Natural killer cell (primary cell): ENCODE measurements at regions not wholly inside any gene's neighbourhood (a gene's known extent, or its start where the extent isn't known, plus 50 kb on each side); places are given as distances from the start of the nearest gene placed in this dataset.
A peak's percentile ranks its signal among the peaks of the same experiment; 100 is the strongest.

Experiments used
- ATAC-seq, 3 donors: fragments of 150-1000 bp in 2 of 3; fragments of 200-7000 bp in 1 of 3; cut with Tn5 transposase; 1 replicate in 1 of 3; 2 replicates in 2 of 3; pipeline ENCODE4 v1.10.0; 2021; ENCODE audit warnings: mild to moderate bottlenecking in 2 of 3, moderate library complexity in 2 of 3
- DNase-seq, 2 donors: peaks; one replicate each; pipeline versions ENCODE4 v3.0.0 to v3.0.0-alpha.2; 2013 to 2021; ENCODE audit warnings: mixed read lengths in 1 of 2
- H3K27ac ChIP-seq: one replicate; pipeline ENCODE4 v1.5.1; 2013; ENCODE audit warnings: mild to moderate bottlenecking, low read length
- H3K27me3 ChIP-seq: one replicate; pipeline ENCODE4 v1.6.1; 2013; ENCODE audit warnings: low read length; ENCODE audit not compliant: control insufficient read depth, insufficient read depth
- H3K36me3 ChIP-seq: one replicate; pipeline ENCODE4 v1.6.1; 2013; ENCODE audit warnings: low read length; ENCODE audit not compliant: control insufficient read depth, insufficient read depth
- H3K4me1 ChIP-seq: one replicate; pipeline ENCODE4 v1.6.1; 2013; ENCODE audit warnings: low read length; ENCODE audit not compliant: control insufficient read depth, insufficient read depth
- H3K4me3 ChIP-seq: one replicate; pipeline ENCODE4 v1.5.1; 2013; ENCODE audit warnings: low read length
- H3K9me3 ChIP-seq: one replicate; pipeline ENCODE4 v1.6.1; 2013; ENCODE audit warnings: low read length; ENCODE audit not compliant: control insufficient read depth, insufficient read depth
- H3K27ac Mint-ChIP-seq, 2 donors: one replicate each; pipeline ENCODE4 v1.8.0; 2022; ENCODE audit warnings: mild to moderate bottlenecking in 2 of 2, mixed read lengths in 2 of 2, moderate library complexity in 1 of 2
- H3K27me3 Mint-ChIP-seq, 2 donors: one replicate each; pipeline ENCODE4 v1.8.0; 2022; ENCODE audit warnings: low read depth in 2 of 2, mixed read lengths in 2 of 2
- H3K36me3 Mint-ChIP-seq: one replicate; pipeline ENCODE4 v1.8.0; 2022; ENCODE audit warnings: mixed read lengths
- H3K4me1 Mint-ChIP-seq, 2 donors: one replicate each; pipeline ENCODE4 v1.8.0; 2022; ENCODE audit warnings: mixed read lengths in 2 of 2
- H3K4me3 Mint-ChIP-seq: one replicate; pipeline ENCODE4 v1.8.0; 2022; ENCODE audit warnings: mild to moderate bottlenecking, moderate library complexity, mixed read lengths
- H3K9me3 Mint-ChIP-seq, 2 donors: one replicate each; pipeline ENCODE4 v1.8.0; 2022; ENCODE audit warnings: mixed read lengths in 2 of 2
- WGBS: methylation state at CpG from one replicate; pipeline ENCODE4 v1.1.7; 2013; ENCODE audit warnings: missing lambda C conversion rate; ENCODE audit not compliant: insufficient coverage; 5-methylcytosine and 5-hydroxymethylcytosine counted together
- intact Hi-C: fragments of 100-400 bp; cut with micrococcal nuclease; formaldehyde crosslinking; loops from one replicate; pipeline ENCODE4 v1.14.2; 2022
- TF ChIP-seq, protein P1 (sequence below): fragments of 200-600 bp; IDR thresholded peaks from one replicate; pipeline ENCODE4 v1.8.0; 2022; ENCODE audit warnings: antibody characterized with exemption

DNA sequence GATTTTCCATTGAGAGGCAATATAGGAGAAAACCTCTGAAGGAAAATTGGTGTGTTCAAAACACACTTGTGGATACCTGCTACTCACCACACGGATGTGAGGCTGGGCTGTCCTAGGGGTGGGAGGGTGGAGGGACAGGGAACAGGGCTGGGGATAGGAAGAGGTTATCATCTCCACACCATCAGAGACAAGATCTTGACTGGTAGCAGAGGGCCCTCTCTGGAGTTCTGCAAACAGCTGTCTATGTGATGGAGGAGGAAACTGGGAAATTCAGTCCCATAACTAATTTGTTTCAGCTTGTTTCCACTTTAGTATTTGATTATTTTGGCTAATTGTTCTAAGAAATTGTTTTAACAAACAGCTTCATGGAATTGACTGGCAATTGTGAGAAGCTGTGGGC is 91.6 kb upstream of the FSTL4 start:
- H3K27me3 ChIP-seq: no peaks in the 10 kb centered on the region
- H3K27ac Mint-ChIP-seq: no peak overlapping the region
- DNase-seq: no peak
- peaks cover 0 to 5% of the 10 kb centered on the region in 2 donors for H3K9me3 Mint-ChIP-seq
- ATAC-seq: no peak
- no peak overlapping the region for H3K4me3 ChIP-seq
- H3K4me1 ChIP-seq: no peaks in the 10 kb centered on the region
- TF ChIP-seq, protein P1, sequence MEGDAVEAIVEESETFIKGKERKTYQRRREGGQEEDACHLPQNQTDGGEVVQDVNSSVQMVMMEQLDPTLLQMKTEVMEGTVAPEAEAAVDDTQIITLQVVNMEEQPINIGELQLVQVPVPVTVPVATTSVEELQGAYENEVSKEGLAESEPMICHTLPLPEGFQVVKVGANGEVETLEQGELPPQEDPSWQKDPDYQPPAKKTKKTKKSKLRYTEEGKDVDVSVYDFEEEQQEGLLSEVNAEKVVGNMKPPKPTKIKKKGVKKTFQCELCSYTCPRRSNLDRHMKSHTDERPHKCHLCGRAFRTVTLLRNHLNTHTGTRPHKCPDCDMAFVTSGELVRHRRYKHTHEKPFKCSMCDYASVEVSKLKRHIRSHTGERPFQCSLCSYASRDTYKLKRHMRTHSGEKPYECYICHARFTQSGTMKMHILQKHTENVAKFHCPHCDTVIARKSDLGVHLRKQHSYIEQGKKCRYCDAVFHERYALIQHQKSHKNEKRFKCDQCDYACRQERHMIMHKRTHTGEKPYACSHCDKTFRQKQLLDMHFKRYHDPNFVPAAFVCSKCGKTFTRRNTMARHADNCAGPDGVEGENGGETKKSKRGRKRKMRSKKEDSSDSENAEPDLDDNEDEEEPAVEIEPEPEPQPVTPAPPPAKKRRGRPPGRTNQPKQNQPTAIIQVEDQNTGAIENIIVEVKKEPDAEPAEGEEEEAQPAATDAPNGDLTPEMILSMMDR: no peak
- intact Hi-C loops: no loop called here
- no CpG with 5 or more reads among the region's 1 CpG for WGBS
- peaks cover 0 to 7% of the 10 kb centered on the region in 2 donors for H3K4me1 Mint-ChIP-seq
- no peak overlapping the region for H3K4me3 Mint-ChIP-seq
- H3K27me3 Mint-ChIP-seq: peaks cover 0 to 8% of the 10 kb centered on the region in 2 donors
- no peaks in the 10 kb centered on the region for H3K36me3 Mint-ChIP-seq
- no peaks in the 10 kb centered on the region for H3K36me3 ChIP-seq
- no peak overlapping the region for H3K27ac ChIP-seq
- H3K9me3 ChIP-seq: no peaks in the 10 kb centered on the region

GRCh38 chr5:133702791-133703770 is 90.7 kb upstream of the FSTL4 start:
- H3K4me1 Mint-ChIP-seq: peaks cover 0 to 7% of the 10 kb centered on the region in 2 donors
- no peaks in the 10 kb centered on the region for H3K36me3 Mint-ChIP-seq
- DNase-seq (no peak), ATAC-seq (peak in 1 of 3 donors; percentile 17)
- H3K27ac ChIP-seq: no peak overlapping the region
- peaks cover 0 to 8% of the 10 kb centered on the region in 2 donors for H3K27me3 Mint-ChIP-seq
- intact Hi-C loops: no loop called here
- no peaks in the 10 kb centered on the region for H3K4me1 ChIP-seq
- H3K36me3 ChIP-seq: no peaks in the 10 kb centered on the region
- WGBS: 89% methylated on average over 15 of the region's 15 CpGs
- H3K4me3 ChIP-seq: no peak overlapping the region
- TF ChIP-seq, protein P1: no peak
- no peak overlapping the region for H3K4me3 Mint-ChIP-seq
- no peak overlapping the region for H3K27ac Mint-ChIP-seq
- peaks cover 0 to 5% of the 10 kb centered on the region in 2 donors for H3K9me3 Mint-ChIP-seq
- no peaks in the 10 kb centered on the region for H3K27me3 ChIP-seq
- no peaks in the 10 kb centered on the region for H3K9me3 ChIP-seq

GRCh38 chr5:133701871-133702270 is 89.5 kb upstream of the FSTL4 start:
- TF ChIP-seq, protein P1: no peak
- H3K9me3 ChIP-seq: no peaks in the 10 kb centered on the region
- intact Hi-C loops: no loop called here
- no peak overlapping the region for H3K4me3 ChIP-seq
- H3K4me3 Mint-ChIP-seq: no peak overlapping the region
- H3K27me3 Mint-ChIP-seq: peaks cover 0 to 8% of the 10 kb centered on the region in 2 donors
- H3K36me3 ChIP-seq: no peaks in the 10 kb centered on the region
- no peak overlapping the region for H3K27ac Mint-ChIP-seq
- H3K27me3 ChIP-seq: no peaks in the 10 kb centered on the region
- 92% methylated on average over 4 of the region's 4 CpGs for WGBS
- H3K27ac ChIP-seq: no peak overlapping the region
- H3K9me3 Mint-ChIP-seq: peaks cover 0 to 5% of the 10 kb centered on the region in 2 donors
- no peaks in the 10 kb centered on the region for H3K4me1 ChIP-seq
- no peak for ATAC-seq
- H3K36me3 Mint-ChIP-seq: no peaks in the 10 kb centered on the region
- H3K4me1 Mint-ChIP-seq: peaks cover 0 to 7% of the 10 kb centered on the region in 2 donors
- DNase-seq: no peak
